NT2/D1 (cell line): ENCODE measurements at regions not wholly inside any gene's neighbourhood (a gene's known extent, or its start where the extent isn't known, plus 50 kb on each side); places are given as distances from the start of the nearest gene placed in this dataset.

ENCODE experiments used
- SUZ12 ChIP-seq: IDR thresholded peaks from 2 replicates; pipeline ENCODE4 v1.6.1; 2011; ENCODE audit not compliant: insufficient read length, insufficient read depth; ENCODE audit errors: extremely low read depth
- YY1 ChIP-seq: IDR thresholded peaks from 2 replicates; pipeline ENCODE4 v1.6.1; 2011; ENCODE audit not compliant: insufficient read length, insufficient read depth
- ZNF274 ChIP-seq: IDR thresholded peaks from 2 replicates; pipeline ENCODE4 v1.6.1; 2011; ENCODE audit warnings: mild to moderate bottlenecking, low read depth, low read length

DNA sequence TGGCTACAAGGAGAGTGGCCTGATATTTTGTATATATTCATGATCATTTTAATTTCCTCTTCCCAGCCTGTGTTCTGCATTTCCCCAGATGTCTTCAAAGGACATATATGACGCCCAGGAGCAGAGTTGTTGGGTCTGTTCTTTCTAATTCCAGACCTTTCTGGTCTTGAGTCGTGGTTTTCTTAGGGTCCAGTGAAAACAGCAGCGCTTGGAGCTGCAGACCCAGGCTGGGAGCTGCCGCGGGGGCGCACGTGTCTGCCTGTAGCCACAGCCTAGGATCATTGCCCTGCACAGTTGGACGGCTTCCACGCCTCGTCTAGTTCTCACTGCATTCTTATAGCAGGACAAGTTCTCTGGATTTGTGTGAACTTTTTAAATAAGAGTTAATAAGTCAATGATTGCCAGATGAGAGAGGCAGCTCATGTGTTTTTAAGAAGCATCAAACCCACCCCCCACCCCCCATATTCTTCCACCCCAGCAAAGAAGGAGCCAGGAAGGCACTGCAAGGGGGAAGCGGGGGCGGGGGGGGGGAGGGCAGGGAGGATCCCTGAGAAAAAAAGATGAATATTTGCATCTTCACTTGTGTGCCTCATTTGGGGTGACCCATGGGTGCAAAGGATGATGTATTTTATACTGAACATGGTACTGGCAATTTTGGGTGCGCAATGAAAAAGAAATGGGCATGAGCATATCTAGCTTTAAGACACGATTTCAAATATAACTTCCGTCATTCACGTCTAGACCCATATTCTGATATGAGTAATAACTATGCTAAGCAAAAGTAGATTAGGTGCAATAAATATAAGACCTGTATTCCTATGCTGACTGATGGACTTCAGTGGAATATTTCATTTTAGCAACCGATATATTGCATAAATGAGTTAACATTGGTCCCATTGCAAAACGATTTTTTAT is 160.0 kb downstream of the TBXT start:
- TF ChIP-seq SUZ12 (no peak), ZNF274 (no peak), YY1 (no peak)
